ENCODE measurements at regions not wholly inside any gene's neighbourhood (a gene's known extent, or its start where the extent isn't known, plus 50 kb on each side); places are given as distances from the start of the nearest gene placed in this dataset.

- intact Hi-C loops (cut with micrococcal nuclease), result loop anchor here (5.0 kb wide), 1 partner anchor 82 kb away; no protein-coding TSS in a partner anchor
- ChIA-PET POLR2A (interaction anchor here (0.5 to 1.2 kb wide), 2 partner anchors 10 to 42 kb away, joined by 3 read pairs; no protein-coding TSS in a partner anchor), CTCF (no interaction called here)
- ATAC-seq (no peak), DNase-seq (no peak)
- H3K27ac Mint-ChIP-seq, result no peak overlapping the region
- peaks cover 14% of the 10 kb centered on the region for H3K27me3 Mint-ChIP-seq
- H3K4me3 Mint-ChIP-seq, result no peak overlapping the region
- H3K4me1 Mint-ChIP-seq (ENCODE audit: low read depth), result no peaks in the 10 kb centered on the region
- H3K36me3 Mint-ChIP-seq (ENCODE audit: low read depth), result no peaks in the 10 kb centered on the region
- no peaks in the 10 kb centered on the region for H3K9me3 Mint-ChIP-seq
- TF ChIP-seq CTCF (IDR thresholded peaks at IDR 0.05), result no peak
Measured at GRCh38 chr6:129940454-129941195, 77.8 kb upstream of the L3MBTL3 start.

GRCh38 chr6:129938249-129939020 is 77.3 kb upstream of the TMEM244 start:
- peaks cover 13% of the 10 kb centered on the region for H3K27me3 Mint-ChIP-seq
- TF ChIP-seq CTCF (IDR thresholded peaks at IDR 0.05), result no peak
- DNase-seq (no peak), ATAC-seq (no peak)
- POLR2A ChIA-PET, result no interaction called here
- H3K4me3 Mint-ChIP-seq, result no peak overlapping the region
- CTCF ChIA-PET, result interaction anchor here (0.8 to 2.4 kb wide), 7 partner anchors 9 to 340 kb away, joined by 3 to 12 read pairs (median 3); no protein-coding TSS in a partner anchor
- H3K27ac Mint-ChIP-seq, result no peak overlapping the region
- H3K36me3 Mint-ChIP-seq (ENCODE audit: low read depth), result no peaks in the 10 kb centered on the region
- no peaks in the 10 kb centered on the region for H3K9me3 Mint-ChIP-seq
- no peaks in the 10 kb centered on the region for H3K4me1 Mint-ChIP-seq (ENCODE audit: low read depth)
- intact Hi-C loops (cut with micrococcal nuclease), result no loop called here

- H3K36me3 Mint-ChIP-seq (ENCODE audit: low read depth), result no peaks in the 10 kb centered on the region
- H3K4me3 Mint-ChIP-seq, result no peak overlapping the region
- peaks cover 11% of the 10 kb centered on the region for H3K27me3 Mint-ChIP-seq
- H3K9me3 Mint-ChIP-seq, result no peaks in the 10 kb centered on the region
- TF ChIP-seq CTCF (IDR thresholded peaks at IDR 0.05), result peak; percentile 83
- intact Hi-C loops (cut with micrococcal nuclease), result no loop called here
- CTCF ChIA-PET, result interaction anchor here (1.0 to 1.1 kb wide), 9 partner anchors 11 to 435 kb away, joined by 3 to 5 read pairs (median 3); no protein-coding TSS in a partner anchor
- H3K4me1 Mint-ChIP-seq (ENCODE audit: low read depth), result no peaks in the 10 kb centered on the region
- ATAC-seq (peak; percentile 51), DNase-seq (peak; percentile 59)
- POLR2A ChIA-PET, result no interaction called here
- H3K27ac Mint-ChIP-seq, result no peak overlapping the region
Measured at GRCh38 chr6:129936329-129937165, 75.4 kb upstream of the TMEM244 start.

GRCh38 chr6:129932321-129932720 is 71.2 kb upstream of the TMEM244 start:
- no peak for ATAC-seq

More at GRCh38 chr6:129932321-129932720, 71.2 kb upstream of the TMEM244 start:
- Mint-ChIP-seq H3K9me3 (no peaks in the 10 kb centered on the region), H3K4me1 (ENCODE audit: low read depth) (no peaks in the 10 kb centered on the region), H3K4me3 (no peak overlapping the region), H3K36me3 (ENCODE audit: low read depth) (no peaks in the 10 kb centered on the region), H3K27me3 (peaks cover 4% of the 10 kb centered on the region), H3K27ac (no peak overlapping the region)
- intact Hi-C loops (cut with micrococcal nuclease), result no loop called here
- no peak for TF ChIP-seq CTCF (IDR thresholded peaks at IDR 0.05)
- ChIA-PET POLR2A (no interaction called here), CTCF (interaction anchor here (1.5 kb wide), 1 partner anchor 19 kb away, joined by 3 read pairs; no protein-coding TSS in a partner anchor)
- DNase-seq, result no peak
